Stimulated activated CD8-positive, alpha-beta memory T cell treated with anti-CD3 and anti-CD28 coated beads, Interleukin-12 subunit alpha, Interleukin-12 subunit beta, amount 100 ng/mL, for 1 hour (primary cell): ENCODE measurements at regions not wholly inside any gene's neighbourhood (a gene's known extent, or its start where the extent isn't known, plus 50 kb on each side); places are given as distances from the start of the nearest gene placed in this dataset.

Source experiments
- DNase-seq: peaks from one replicate; pipeline ENCODE4 v3.0.0-alpha.2; 2020; ENCODE audit warnings: low read depth

DNA sequence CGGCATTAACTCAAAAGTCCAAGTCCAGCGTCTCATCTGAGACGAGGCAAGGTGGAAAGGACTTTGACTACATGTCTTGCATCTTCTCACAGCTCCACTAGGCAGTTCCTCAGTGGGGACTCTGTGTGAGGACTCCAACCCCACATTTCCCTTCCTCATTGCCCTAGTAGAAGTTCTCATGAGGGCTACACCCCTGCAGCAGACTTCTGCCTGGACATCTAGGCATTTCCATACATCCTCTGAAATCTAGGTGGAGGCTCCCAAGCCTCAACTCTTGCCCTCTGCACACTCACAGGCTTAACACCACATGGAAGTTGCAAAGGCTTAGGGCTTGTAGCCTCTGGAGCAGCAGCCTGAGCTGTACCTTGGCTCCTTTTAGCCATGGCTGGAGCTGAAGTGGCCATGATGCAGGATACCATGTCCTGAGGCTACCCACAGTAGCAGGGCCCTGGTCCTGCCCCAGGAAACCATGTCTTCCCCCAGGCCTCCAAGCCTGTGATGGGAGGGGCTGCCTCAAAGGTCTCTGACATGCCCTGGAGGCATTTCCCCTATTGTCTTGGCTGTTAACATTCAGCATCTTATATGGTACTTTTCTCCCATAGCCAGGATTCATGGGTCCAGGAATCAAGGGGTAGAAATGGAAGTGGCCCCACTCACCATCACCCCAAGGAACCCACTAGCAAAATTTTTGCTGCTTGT lies 194.6 kb upstream of the KCNG1 start:
- no peak for DNase-seq

GRCh38 chr20:51216850-51217249 lies 193.9 kb upstream of the KCNG1 start:
- DNase-seq = no peak

GRCh38 chr20:51212816-51213215 lies 189.9 kb upstream of the KCNG1 start:
- DNase-seq = no peak

DNA sequence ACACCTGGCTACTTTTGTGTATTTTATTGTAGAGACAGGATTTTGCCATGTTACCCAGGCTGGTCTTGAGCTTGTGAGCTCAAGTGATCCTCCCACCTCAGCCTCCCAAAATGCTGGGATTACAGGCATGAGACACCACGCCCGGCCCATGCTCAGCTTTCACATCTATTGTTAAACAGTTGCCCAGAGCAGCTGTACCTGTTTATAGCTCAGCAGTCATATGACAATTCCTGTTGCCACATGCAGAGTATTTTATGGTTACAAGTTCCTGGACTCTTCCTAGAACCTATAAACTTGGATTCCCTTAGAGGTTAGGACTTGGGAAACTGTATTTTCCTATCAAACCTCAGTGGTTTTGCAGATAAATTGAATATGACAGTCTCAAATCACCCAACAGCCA lies 188.3 kb upstream of the KCNG1 start:
- DNase-seq = no peak

DNA sequence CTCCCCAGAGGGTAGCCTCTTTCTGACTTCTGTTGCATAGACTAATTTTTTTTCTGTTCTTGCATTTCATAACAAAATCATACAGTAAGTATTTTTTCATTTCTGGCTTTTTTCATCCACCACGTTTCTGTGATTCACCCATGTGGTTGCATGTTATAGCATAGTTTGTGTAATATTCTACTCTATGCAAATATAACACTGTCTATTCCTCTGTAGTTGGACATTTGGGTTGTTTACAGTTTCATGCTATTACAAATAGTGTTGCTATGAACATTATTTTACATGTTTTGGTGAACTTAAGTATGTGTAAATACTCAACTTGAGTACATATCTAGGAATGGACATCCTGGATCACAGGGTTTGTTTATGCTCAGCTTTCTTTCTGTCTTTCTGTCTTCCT lies 187.2 kb upstream of the KCNG1 start:
- no peak for DNase-seq

DNA sequence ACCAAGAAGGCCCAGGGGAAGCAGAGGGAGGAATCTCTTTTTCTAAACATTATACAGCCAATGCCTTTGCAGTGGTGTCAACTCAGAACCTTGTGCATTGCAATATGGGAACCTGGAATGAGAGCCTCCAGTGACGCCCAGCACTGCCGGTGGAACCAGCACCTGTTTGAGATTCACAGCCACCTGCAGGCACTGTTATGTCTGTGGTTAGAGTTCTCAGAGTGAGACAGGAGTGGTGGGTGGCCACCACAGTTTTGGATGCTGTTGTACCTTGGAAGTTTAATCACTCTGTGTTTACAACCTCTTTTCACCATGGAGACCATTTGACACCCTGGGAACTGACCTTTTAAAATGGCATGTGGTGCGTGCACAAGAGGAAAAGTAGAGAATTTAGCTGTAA lies 185.3 kb upstream of the KCNG1 start:
- no peak for DNase-seq

- no peak for DNase-seq
Observed at GRCh38 chr20:51206032-51206662, 183.2 kb upstream of the KCNG1 start.

DNA sequence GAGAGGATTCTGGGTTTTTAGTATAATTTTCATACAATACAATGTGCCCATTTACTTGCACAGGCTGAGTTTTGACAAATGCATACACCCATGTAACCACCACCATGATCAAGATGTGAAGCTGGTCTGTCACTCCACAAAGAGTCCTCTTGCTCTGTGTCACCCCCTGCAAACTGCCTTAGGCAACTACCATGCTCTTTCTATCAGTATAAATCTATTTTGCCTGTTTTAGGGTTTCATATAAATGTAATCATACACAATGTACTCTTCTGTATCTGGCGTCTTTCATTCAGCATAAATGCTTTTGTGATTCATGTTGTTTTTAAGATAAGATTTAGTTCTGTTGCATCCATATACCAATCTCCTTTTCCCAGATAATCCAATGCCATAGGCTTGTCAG lies 181.9 kb upstream of the KCNG1 start:
- DNase-seq = no peak

GRCh38 chr20:51204051-51204715 lies 181.3 kb upstream of the KCNG1 start:
- no peak for DNase-seq

GRCh38 chr20:51202304-51202703 lies 179.4 kb upstream of the KCNG1 start:
- no peak for DNase-seq

DNA sequence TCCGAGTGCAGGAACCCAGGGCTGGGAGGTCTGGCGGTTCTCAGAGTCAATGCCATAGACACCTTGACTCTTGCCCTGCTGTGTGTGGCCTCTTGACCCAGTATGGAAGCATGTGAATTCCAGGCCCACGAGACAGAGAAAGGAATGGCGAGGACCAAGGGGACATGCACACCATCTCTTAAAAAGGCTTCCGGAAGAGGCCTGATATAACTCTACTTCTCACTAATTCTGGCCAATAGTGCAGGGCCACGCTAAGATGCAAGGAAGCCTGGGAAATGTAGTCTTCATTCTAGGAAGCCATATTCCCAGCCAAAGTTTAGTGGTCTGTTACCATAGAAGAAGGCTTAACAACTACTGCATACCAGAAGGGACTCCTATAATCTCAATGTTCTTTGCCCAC lies 177.0 kb upstream of the KCNG1 start:
- DNase-seq = no peak

- DNase-seq = no peak
Observed at GRCh38 chr20:51198876-51199523, 176.1 kb upstream of the KCNG1 start.

- DNase-seq = no peak
Observed at GRCh38 chr20:51198238-51198637, 175.3 kb upstream of the KCNG1 start.

GRCh38 chr20:51196991-51197651 lies 174.2 kb upstream of the KCNG1 start:
- no peak for DNase-seq

GRCh38 chr20:51195990-51196389 lies 173.1 kb upstream of the KCNG1 start:
- DNase-seq = no peak

DNA sequence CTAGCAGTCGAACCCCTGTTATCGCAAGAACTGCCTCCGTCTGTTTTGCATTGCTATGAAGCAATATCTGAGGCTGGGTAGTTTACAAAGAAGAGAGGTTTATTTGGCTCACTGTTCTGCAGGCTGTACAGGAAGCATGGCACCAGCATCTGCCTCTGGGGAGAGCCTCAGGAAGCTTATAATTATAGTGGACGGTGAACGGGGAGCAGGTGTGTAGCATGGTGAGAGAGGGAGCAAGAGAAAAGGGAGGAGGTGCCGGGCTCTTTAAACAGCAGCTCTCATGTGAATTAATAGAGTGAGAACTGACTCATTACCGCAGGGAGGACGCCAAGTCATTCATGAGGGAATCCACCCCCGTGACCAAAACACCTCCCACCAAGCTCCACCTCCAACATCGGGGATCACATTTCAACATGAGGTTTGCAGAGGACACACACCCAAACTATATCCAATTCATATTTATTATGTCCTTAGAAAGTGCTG lies 172.6 kb upstream of the KCNG1 start:
- no peak for DNase-seq

DNA sequence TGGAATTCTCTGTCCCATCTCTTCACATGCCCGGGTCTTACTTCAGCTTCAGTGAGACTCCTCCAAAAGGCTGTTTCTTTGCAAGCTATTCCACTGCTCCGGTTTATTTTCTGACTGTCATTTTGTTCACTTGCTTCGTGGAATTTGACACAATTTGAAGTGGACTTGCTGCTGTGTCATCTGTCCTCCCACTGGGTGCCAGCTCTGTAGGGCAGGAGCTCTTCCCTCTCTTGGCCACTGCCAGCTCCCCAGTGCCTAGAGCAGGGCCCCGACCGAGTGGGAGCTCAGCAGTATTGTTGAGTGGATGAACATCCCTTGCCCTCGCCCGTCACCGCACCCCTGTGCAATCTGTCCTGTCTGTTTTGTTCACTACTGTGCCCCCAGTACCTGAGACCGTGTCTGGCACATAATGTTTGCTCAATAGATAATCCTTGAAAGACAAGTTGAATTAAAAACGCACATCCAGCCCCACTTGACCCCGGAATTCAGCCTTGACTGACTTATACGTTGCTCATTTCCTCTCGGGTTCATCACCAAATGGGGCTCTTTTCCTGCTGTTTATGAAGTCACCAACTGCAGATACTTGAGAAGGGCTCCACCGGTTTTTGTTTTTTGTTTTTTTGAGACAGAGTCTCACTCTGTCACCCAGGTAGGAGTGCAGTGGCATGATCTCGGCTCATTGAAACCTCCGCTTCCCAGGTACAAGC lies 170.3 kb upstream of the KCNG1 start:
- DNase-seq = no peak

GRCh38 chr20:51190783-51191180 lies 167.9 kb upstream of the KCNG1 start:
- no peak for DNase-seq

DNA sequence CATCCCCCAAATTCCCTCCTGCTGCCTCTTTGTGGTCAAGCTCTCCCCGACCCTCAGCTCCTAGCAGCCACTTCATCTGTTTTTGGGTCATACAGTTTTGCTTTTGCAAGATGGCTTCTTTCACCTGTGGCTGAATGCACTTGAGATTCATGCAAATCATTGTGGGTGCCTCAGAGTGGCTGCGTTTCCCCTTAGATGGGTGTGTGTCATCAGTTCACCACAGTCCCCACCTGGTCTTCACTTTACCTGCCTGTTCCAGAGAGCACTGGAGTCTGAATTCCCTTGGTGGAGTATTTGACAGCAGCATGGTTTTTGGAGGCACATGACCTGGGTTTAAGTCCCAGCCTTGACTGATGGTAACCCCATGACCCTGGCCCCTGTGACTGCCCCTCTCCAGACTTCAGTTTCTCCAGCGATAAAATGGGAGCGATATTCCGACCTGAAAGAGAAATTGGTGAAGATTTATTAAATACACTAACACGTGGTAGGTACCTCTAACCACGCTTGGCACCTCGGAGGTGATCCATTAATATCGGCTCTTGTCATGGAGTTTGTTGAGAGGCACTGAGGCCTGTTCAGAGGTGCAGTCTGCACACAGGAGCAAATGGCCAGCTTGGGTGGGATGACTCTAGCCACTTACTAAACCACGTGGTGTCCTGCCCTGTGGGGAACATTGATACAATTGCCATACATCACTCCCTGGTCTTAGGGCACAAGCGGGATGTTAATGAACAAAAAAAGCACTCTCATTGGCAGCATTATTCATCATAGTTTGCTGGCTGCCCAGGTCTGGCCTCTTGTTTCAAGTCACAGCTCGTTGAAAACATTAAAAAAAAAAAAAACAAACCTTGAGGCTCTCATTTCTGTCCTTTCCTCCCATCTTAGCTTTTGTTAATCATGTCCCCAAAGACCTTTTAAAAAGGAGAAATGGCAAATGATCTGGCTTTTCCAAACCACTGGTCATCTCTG lies 167.2 kb upstream of the KCNG1 start:
- DNase-seq = no peak

- no peak for DNase-seq
Observed at GRCh38 chr20:51188941-51189340, 166.0 kb upstream of the KCNG1 start.
